GM12878 (cell line): ENCODE measurements at regions not wholly inside any gene's neighbourhood (a gene's known extent, or its start where the extent isn't known, plus 50 kb on each side); places are given as distances from the start of the nearest gene placed in this dataset.

Source experiments
- ATAC-seq: fragments of 200-7000 bp; cut with Tn5 transposase; 3 replicates; pipeline ENCODE4 v1.9.1; 2020; ENCODE audit warnings: mild to moderate bottlenecking, moderate library complexity
- BruUV-seq: library from RNA; stranded (reverse); fragments of 400-500 nt; replicated peaks from 2 replicates; lab custom pipeline; 2021; lab: Mats Ljungman, UMichigan
- CTCF ChIA-PET: fragments of 300-600 bp; sonication (Branson Sonifier 250); formaldehyde crosslinking; extraction: SDS; loops from one replicate; lab custom pipeline; 2021; ENCODE audit warnings: inconsistent platforms; lab: Yijun Ruan, JAX
- POLR2A ChIA-PET: fragments of 350-600 bp; formaldehyde crosslinking; extraction: SDS; loops from one replicate; lab custom pipeline; 2021; ENCODE audit warnings: inconsistent platforms; lab: Charles Lee
- RAD21 ChIA-PET: fragments of 300-600 bp; sonication (Branson Sonifier 250); formaldehyde crosslinking; loops from one replicate; lab custom pipeline; 2023; ENCODE audit warnings: antibody characterized with exemption; ENCODE audit not compliant: unreplicated experiment; lab: Charles Lee
- SMC1A ChIA-PET: fragments of 300-600 bp; sonication (Branson Sonifier 250); formaldehyde crosslinking; loops from one replicate; lab custom pipeline; 2023; ENCODE audit not compliant: unreplicated experiment, uncharacterized antibody; lab: Charles Lee
- DNase-seq: peaks from one replicate; pipeline ENCODE4 v3.0.0-alpha.2; 2011; ENCODE audit warnings: low read depth, low spot score
- FAIRE-seq: peaks from 3 replicates; lab custom pipeline; 2011; peaks lifted over from hg19 to GRCh38; lab: Jason Lieb, UNC
- H2AFZ ChIP-seq: 2 replicates; pipeline ENCODE4 v1.6.0; 2011; ENCODE audit warnings: low read depth, low read length, control low read depth; ENCODE audit not compliant: control insufficient read depth
- H3K27ac ChIP-seq: 2 replicates; pipeline ENCODE4 v1.5.1; 2011; ENCODE audit warnings: control low read depth; ENCODE audit not compliant: control insufficient read depth, insufficient read depth
- H3K27me3 ChIP-seq, 2 experiments: replicated peaks in 1 of 2; 2 replicates each; pipeline versions ENCODE4 v1.6.0 to v1.6.1; 2011; ENCODE audit warnings: low read length in 1 of 2; ENCODE audit not compliant: control insufficient read depth in 2 of 2, insufficient read depth in 2 of 2
- H3K36me3 ChIP-seq, 2 experiments: 2 replicates each; pipeline ENCODE4 v1.5.1; 2011; ENCODE audit warnings: low read length in 1 of 2; ENCODE audit not compliant: control insufficient read depth in 2 of 2, insufficient read depth in 2 of 2
- H3K4me1 ChIP-seq: 2 replicates; pipeline ENCODE4 v1.6.1; 2011; ENCODE audit warnings: mild to moderate bottlenecking, low read length, moderate library complexity, mixed read lengths; ENCODE audit not compliant: control insufficient read depth, insufficient read depth
- H3K4me2 ChIP-seq: 2 replicates; pipeline ENCODE4 v1.6.0; 2011; ENCODE audit warnings: control low read depth; ENCODE audit not compliant: control insufficient read depth, insufficient read depth
- H3K4me3 ChIP-seq: fragments of 200-600 bp; sonication (generic); 2 replicates; pipeline ENCODE4 v1.5.1; 2016
- H3K79me2 ChIP-seq: 2 replicates; pipeline ENCODE4 v1.6.0; 2011; ENCODE audit warnings: low read length; ENCODE audit not compliant: control insufficient read depth, insufficient read depth
- H3K9ac ChIP-seq: 2 replicates; pipeline ENCODE4 v1.8.0; 2011; ENCODE audit warnings: low read length, control low read depth, mixed read lengths; ENCODE audit not compliant: control insufficient read depth, insufficient read depth
- H3K9me3 ChIP-seq: replicated peaks from 3 replicates; pipeline ENCODE4 v1.5.1; 2011; ENCODE audit warnings: mild to moderate bottlenecking, low read length; ENCODE audit not compliant: control insufficient read depth, insufficient read depth
- H4K20me1 ChIP-seq: 2 replicates; pipeline ENCODE4 v1.6.0; 2011; ENCODE audit not compliant: control insufficient read depth, insufficient read depth
- DPF2 ChIP-seq: fragments of 450-650 bp; IDR thresholded peaks from 2 replicates; pipeline ENCODE4 v1.6.1; 2017; ENCODE audit warnings: mild to moderate bottlenecking
- EED ChIP-seq: sonication (generic); IDR thresholded peaks from 2 replicates; pipeline ENCODE4 v1.6.1; 2016; ENCODE audit warnings: antibody characterized with exemption, low read depth
- HDAC2 ChIP-seq: fragments of 200-600 bp; sonication (generic); IDR thresholded peaks from 2 replicates; pipeline ENCODE4 v1.6.1; 2017
- HDAC6 ChIP-seq: fragments of 200-600 bp; sonication (generic); IDR thresholded peaks from one replicate; pipeline ENCODE4 v1.8.0; 2017; ENCODE audit warnings: antibody characterized with exemption; ENCODE audit not compliant: unreplicated experiment
- KDM1A ChIP-seq: fragments of 200-600 bp; sonication (generic); IDR thresholded peaks from 2 replicates; pipeline ENCODE4 v1.6.1; 2016; ENCODE audit warnings: borderline replicate concordance
- RBBP5 ChIP-seq: fragments of 200-600 bp; sonication (generic); conservative IDR thresholded peaks from 2 replicates; pipeline ENCODE4 v1.6.1; 2016
- RUNX3 ChIP-seq: IDR thresholded peaks from 2 replicates; pipeline ENCODE4 v1.6.1; 2012; ENCODE audit warnings: low read length, inconsistent platforms
- SMAD1 ChIP-seq: fragments of 450-650 bp; IDR thresholded peaks from 2 replicates; pipeline ENCODE4 v1.6.1; 2018; ENCODE audit warnings: mild to moderate bottlenecking, low read depth; ENCODE audit not compliant: partially characterized antibody
- SRF ChIP-seq, 2 experiments: IDR thresholded peaks; 2 replicates each; pipeline ENCODE4 v1.6.1; 2011; ENCODE audit warnings: low read depth in 2 of 2, low read length in 2 of 2, mild to moderate bottlenecking in 1 of 2, moderate library complexity in 1 of 2
- TARDBP ChIP-seq: IDR thresholded peaks from 2 replicates; pipeline ENCODE4 v1.6.1; 2016; ENCODE audit warnings: borderline replicate concordance
- WGBS: methylation state at CpG from one replicate; pipeline ENCODE4 v1.1.6; 2016; ENCODE audit warnings: low lambda C conversion rate; ENCODE audit not compliant: insufficient replicate concordance, insufficient coverage; ENCODE audit errors: missing lambda C conversion rate; 5-methylcytosine and 5-hydroxymethylcytosine counted together
- in situ Hi-C: fragments of 300-500 bp; cut with MboI; formaldehyde crosslinking; loops from 9 replicates; pipeline ENCODE4 v1.14.3; 2018; ENCODE audit warnings: mixed read lengths
- intact Hi-C: fragments of 100-400 bp; cut with micrococcal nuclease; formaldehyde crosslinking; loops from one replicate; pipeline ENCODE4 v1.14.2; 2022; ENCODE audit not compliant: unreplicated experiment
- TF ChIP-seq, protein P1 (sequence below): fragments of 450-650 bp; IDR thresholded peaks from 2 replicates; pipeline ENCODE4 v1.6.1; 2016; ENCODE audit warnings: mild to moderate bottlenecking, moderate library complexity, borderline replicate concordance
- TF ChIP-seq, protein P2 (sequence below): fragments of 450-650 bp; IDR thresholded peaks from 2 replicates; pipeline ENCODE4 v1.6.1; 2017; ENCODE audit warnings: mild to moderate bottlenecking, moderate library complexity
- TF ChIP-seq, protein P3 (sequence below), 3 experiments: IDR thresholded peaks in 2 of 3; conservative IDR thresholded peaks in 1 of 3; 2 replicates each; pipeline ENCODE4 v1.5.1; 2011; ENCODE audit warnings: low read depth in 3 of 3, low read length in 3 of 3, mild to moderate bottlenecking in 3 of 3, control low read depth in 2 of 3, moderate library complexity in 2 of 3, inconsistent platforms in 1 of 3, mixed read lengths in 1 of 3; ENCODE audit not compliant: control insufficient read depth in 2 of 3, insufficient read depth in 1 of 3; ENCODE audit errors: extremely low read depth in 1 of 3

DNA sequence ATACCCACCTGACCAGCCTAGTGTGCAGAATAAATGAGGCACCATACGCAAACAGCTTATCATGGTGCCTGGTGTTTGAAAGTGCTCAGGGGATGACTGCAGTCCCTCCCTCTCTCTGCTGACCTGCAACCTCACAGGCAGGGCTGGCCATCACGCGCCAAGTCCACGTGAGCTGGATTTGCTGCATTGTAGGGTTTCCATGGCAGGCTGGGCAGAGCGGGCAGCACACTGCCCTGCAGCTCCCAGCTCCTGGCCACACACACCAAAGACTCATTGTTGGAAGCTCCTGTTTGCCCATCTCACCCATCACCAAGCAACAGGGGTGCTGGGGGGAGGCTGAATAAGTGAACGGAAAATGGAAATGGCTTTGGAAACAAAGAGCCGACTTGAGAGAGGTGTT is 81.8 kb downstream of the IRX3 start (continued):
- TF ChIP-seq, protein P1, sequence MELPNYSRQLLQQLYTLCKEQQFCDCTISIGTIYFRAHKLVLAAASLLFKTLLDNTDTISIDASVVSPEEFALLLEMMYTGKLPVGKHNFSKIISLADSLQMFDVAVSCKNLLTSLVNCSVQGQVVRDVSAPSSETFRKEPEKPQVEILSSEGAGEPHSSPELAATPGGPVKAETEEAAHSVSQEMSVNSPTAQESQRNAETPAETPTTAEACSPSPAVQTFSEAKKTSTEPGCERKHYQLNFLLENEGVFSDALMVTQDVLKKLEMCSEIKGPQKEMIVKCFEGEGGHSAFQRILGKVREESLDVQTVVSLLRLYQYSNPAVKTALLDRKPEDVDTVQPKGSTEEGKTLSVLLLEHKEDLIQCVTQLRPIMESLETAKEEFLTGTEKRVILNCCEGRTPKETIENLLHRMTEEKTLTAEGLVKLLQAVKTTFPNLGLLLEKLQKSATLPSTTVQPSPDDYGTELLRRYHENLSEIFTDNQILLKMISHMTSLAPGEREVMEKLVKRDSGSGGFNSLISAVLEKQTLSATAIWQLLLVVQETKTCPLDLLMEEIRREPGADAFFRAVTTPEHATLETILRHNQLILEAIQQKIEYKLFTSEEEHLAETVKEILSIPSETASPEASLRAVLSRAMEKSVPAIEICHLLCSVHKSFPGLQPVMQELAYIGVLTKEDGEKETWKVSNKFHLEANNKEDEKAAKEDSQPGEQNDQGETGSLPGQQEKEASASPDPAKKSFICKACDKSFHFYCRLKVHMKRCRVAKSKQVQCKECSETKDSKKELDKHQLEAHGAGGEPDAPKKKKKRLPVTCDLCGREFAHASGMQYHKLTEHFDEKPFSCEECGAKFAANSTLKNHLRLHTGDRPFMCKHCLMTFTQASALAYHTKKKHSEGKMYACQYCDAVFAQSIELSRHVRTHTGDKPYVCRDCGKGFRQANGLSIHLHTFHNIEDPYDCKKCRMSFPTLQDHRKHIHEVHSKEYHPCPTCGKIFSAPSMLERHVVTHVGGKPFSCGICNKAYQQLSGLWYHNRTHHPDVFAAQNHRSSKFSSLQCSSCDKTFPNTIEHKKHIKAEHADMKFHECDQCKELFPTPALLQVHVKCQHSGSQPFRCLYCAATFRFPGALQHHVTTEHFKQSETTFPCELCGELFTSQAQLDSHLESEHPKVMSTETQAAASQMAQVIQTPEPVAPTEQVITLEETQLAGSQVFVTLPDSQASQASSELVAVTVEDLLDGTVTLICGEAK: no peak
- TF ChIP-seq, all 136 proteins: peak for 0

DNA sequence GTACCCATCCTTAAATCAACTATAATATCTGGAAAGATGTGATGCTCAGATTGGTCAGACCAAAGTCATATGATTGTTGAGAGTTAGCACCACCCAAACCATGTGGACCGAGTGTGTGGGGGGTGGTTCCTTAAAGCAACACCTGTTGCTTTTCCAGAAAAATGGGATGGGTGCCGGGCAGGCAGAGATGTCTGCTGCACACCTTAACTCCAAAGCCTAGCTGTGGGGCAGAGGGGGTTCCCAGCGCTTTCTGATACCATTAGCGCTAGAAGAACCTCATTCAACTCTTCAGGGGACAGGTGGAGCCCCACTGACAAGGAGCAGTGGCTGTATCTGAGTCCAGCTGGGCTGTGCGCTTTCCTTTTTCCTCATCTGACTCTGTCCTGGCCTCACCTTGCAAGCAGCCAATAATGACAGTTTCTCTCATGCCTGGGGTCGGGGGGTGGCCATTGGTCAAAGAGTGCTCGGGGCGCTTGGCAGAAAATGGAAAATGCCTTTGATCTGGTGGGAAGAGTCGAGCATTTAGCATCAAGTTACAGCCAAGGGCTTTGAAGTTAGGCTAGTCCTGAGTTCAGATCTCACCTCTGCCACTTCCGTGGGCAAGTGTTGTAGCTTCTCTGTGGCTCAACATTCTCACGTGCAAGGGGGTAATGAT is 82.6 kb downstream of the IRX3 start:
- POLR2A ChIA-PET: no interaction called here
- DNase-seq (no peak), FAIRE-seq (no peak), ATAC-seq (no peak)
- RAD21 ChIA-PET: no interaction called here
- CTCF ChIA-PET: no interaction called here
- H3K36me3 ChIP-seq: no peaks in the 10 kb centered on the region
- H3K9ac ChIP-seq: no peak overlapping the region
- H3K79me2 ChIP-seq: no peaks in the 10 kb centered on the region
- SMC1A ChIA-PET: no interaction called here
- no peak overlapping the region for H3K4me2 ChIP-seq
- 26% methylated on average over 11 of the region's 11 CpGs for WGBS
- H3K27me3 ChIP-seq: no peaks in the 10 kb centered on the region
- H4K20me1 ChIP-seq: no peaks in the 10 kb centered on the region
- intact Hi-C loops: no loop called here
- no peak overlapping the region for H3K27ac ChIP-seq
- H3K4me1 ChIP-seq: no peaks in the 10 kb centered on the region
- in situ Hi-C loops: no loop called here
- no TSS peak for BruUV-seq
- H2AFZ ChIP-seq: no peak overlapping the region
- no peak overlapping the region for H3K4me3 ChIP-seq
- H3K9me3 ChIP-seq: no peaks in the 10 kb centered on the region; the same call in 2 of the 3 replicates
- TF ChIP-seq, protein P2, sequence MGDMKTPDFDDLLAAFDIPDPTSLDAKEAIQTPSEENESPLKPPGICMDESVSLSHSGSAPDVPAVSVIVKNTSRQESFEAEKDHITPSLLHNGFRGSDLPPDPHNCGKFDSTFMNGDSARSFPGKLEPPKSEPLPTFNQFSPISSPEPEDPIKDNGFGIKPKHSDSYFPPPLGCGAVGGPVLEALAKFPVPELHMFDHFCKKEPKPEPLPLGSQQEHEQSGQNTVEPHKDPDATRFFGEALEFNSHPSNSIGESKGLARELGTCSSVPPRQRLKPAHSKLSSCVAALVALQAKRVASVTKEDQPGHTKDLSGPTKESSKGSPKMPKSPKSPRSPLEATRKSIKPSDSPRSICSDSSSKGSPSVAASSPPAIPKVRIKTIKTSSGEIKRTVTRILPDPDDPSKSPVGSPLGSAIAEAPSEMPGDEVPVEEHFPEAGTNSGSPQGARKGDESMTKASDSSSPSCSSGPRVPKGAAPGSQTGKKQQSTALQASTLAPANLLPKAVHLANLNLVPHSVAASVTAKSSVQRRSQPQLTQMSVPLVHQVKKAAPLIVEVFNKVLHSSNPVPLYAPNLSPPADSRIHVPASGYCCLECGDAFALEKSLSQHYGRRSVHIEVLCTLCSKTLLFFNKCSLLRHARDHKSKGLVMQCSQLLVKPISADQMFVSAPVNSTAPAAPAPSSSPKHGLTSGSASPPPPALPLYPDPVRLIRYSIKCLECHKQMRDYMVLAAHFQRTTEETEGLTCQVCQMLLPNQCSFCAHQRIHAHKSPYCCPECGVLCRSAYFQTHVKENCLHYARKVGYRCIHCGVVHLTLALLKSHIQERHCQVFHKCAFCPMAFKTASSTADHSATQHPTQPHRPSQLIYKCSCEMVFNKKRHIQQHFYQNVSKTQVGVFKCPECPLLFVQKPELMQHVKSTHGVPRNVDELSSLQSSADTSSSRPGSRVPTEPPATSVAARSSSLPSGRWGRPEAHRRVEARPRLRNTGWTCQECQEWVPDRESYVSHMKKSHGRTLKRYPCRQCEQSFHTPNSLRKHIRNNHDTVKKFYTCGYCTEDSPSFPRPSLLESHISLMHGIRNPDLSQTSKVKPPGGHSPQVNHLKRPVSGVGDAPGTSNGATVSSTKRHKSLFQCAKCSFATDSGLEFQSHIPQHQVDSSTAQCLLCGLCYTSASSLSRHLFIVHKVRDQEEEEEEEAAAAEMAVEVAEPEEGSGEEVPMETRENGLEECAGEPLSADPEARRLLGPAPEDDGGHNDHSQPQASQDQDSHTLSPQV: no peak
- TF ChIP-seq HDAC6 (no peak), SRF (IDR thresholded peaks at IDR 0.05; ENCODE audit: low read depth in 2 of 2, low read length in 2 of 2) (no peak), HDAC2 (no peak), DPF2 (no peak), SMAD1 (no peak), KDM1A (no peak), EED (no peak), TARDBP (no peak), RBBP5 (no peak), RUNX3 (no peak)
- TF ChIP-seq, protein P3, sequence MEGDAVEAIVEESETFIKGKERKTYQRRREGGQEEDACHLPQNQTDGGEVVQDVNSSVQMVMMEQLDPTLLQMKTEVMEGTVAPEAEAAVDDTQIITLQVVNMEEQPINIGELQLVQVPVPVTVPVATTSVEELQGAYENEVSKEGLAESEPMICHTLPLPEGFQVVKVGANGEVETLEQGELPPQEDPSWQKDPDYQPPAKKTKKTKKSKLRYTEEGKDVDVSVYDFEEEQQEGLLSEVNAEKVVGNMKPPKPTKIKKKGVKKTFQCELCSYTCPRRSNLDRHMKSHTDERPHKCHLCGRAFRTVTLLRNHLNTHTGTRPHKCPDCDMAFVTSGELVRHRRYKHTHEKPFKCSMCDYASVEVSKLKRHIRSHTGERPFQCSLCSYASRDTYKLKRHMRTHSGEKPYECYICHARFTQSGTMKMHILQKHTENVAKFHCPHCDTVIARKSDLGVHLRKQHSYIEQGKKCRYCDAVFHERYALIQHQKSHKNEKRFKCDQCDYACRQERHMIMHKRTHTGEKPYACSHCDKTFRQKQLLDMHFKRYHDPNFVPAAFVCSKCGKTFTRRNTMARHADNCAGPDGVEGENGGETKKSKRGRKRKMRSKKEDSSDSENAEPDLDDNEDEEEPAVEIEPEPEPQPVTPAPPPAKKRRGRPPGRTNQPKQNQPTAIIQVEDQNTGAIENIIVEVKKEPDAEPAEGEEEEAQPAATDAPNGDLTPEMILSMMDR (IDR thresholded peaks at IDR 0.05 in 2 of 3, conservative IDR thresholded peaks at IDR 0.05 in 1 of 3; ENCODE audit: control insufficient read depth in 2 of 3, extremely low read depth in 1 of 3, insufficient read depth in 1 of 3, low read depth in 3 of 3, low read length in 3 of 3): no peak
